Activated CD4-positive, alpha-beta T cell treated with anti-CD3 and anti-CD28 coated beads, Interleukin-2, amount 50 U/mL, for 16 hours (primary cell): ENCODE measurements at regions not wholly inside any gene's neighbourhood (a gene's known extent, or its start where the extent isn't known, plus 50 kb on each side); places are given as distances from the start of the nearest gene placed in this dataset.
"Not testable (repeated sequence)": the region's sequence is repeated elsewhere in the genome, so short reads cannot be mapped to it uniquely, and the experiment has no call there.

Experiments used
- DNase-seq: peaks from one replicate; pipeline ENCODE4 v3.0.0-alpha.2; 2020

GRCh38 chr17:20917610-20918306 lies 125.1 kb downstream of the USP22 start:
- DNase-seq = not testable (repeated sequence)

DNA sequence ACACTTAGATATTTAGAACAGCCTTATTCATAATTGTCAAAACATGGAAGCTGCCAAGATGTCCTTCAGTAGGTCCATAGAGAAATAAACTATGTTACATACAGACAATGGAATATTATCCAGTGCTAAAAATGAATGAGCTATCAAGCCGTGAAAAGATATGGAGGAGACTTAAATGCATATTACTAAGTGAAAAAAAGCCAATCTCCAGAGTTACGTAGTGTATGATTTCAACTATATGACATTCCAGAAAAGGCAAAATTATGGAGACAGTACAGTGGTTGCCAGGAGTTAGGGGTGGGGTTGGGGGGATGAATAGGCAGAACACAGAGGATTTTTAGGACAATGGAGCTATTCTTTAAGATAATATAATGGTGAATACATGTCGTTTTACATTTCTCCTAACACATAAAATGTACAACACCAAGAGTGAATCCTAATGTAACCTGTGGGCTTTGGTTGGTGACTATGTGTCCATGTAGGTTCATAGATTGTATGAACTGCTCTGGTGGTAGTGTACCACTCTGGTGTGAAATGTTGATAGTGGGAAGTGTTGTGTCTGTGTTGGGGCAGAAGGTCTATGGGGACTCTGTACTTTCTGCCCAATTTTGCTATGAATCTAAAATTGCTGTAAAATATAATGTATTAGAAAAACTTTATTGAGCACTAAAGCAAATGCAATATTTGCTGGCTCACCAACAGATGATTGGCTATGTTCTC lies 122.6 kb downstream of the USP22 start:
- DNase-seq = no peak

- no peak for DNase-seq
Observed at GRCh38 chr17:20920815-20921199, 122.0 kb downstream of the USP22 start.

- DNase-seq = no peak
Observed at GRCh38 chr17:20922128-20922670, 120.6 kb downstream of the USP22 start.

DNA sequence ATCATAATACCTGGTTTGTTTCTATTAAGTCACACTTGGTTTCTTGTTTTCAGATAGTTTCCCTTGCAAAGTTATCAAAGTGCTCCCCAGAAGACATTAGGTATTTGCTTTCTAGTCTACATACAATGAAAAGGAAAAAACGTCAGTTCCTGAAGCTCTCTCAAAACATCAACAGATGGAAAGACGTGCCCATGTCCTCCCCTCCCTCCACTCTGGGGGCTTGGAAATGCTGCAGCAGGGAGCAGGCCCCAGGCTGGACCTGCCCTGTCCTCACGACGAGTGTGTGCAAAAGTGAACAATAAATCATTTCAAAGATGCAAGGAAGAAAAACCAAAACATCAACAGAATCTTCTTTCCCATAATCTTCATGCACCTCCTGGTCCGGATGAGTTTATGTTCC lies 118.5 kb downstream of the USP22 start:
- DNase-seq = no peak

DNA sequence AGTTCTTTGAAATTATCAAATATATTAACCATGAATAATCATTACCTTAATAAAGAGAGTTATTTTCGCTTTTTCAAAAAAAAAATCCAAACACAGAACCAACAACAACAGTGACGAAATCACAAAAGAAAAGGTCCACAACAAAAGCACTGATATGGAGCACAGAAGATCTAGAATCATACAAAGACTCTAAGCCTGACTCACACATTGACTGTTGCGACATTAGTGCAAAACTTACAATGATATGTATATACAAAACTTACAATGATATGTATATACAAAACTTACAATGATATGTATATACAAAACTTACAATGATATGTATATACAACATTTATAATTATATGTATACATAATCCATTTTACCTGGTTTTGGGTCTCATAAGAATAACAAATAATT lies 117.7 kb downstream of the USP22 start:
- DNase-seq = no peak

DNA sequence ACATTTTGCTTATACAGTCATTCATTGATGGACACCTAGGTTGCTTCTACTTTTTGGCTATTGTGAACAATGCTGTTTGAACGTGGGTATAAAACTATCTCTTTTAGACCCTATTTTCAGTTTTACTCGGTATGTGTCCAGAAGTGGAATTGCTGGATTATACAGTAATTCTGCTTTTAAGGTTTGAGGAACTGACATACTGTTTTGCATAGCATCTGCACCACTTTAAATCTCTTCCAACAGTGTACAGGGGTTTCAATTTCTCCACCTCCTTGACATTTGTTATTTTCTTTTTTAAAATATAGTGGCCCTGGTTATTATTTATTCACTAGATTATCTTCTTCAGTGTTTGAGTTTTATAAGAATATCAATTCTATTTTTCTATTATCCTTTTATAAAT lies 116.9 kb downstream of the USP22 start:
- no peak for DNase-seq

DNA sequence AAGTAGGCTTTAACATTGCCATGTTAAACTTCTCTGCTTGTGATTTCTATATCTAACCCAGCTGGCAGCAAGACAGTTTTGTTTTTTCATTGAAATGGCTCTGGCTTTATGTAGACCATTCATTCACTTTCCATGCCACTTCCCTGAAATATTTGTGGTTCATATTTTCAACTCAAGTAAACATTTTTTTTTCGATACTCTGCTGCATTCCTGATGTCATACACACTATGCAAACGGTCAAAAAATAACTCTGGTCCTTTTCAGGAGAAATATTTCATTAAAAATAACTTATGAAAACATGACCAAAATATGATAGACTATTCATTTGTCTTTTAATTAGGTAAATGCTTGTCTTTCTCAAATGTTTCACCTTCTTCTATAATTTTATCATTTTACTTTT lies 116.3 kb downstream of the USP22 start:
- no peak for DNase-seq

GRCh38 chr17:20927308-20927977 lies 115.4 kb downstream of the USP22 start:
- DNase-seq = no peak

DNA sequence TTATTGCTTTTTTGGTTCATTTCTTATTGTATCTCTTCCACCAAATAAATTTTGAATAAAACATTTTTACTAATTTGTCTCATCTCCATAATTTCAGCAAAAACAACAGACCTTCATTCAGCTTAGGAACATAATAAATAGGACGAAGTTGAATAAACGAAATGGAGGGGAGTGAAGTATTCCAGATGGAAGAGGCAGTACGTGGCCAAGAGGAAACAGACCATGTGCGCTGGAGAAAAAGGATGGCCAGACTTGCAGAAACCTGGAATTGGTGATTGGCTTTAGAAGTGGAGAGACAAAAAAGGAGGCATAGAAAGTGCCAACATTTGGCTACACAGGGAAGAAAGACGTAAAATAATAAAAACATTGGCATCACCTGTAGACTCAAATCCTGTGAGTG lies 113.5 kb downstream of the USP22 start:
- no peak for DNase-seq

DNA sequence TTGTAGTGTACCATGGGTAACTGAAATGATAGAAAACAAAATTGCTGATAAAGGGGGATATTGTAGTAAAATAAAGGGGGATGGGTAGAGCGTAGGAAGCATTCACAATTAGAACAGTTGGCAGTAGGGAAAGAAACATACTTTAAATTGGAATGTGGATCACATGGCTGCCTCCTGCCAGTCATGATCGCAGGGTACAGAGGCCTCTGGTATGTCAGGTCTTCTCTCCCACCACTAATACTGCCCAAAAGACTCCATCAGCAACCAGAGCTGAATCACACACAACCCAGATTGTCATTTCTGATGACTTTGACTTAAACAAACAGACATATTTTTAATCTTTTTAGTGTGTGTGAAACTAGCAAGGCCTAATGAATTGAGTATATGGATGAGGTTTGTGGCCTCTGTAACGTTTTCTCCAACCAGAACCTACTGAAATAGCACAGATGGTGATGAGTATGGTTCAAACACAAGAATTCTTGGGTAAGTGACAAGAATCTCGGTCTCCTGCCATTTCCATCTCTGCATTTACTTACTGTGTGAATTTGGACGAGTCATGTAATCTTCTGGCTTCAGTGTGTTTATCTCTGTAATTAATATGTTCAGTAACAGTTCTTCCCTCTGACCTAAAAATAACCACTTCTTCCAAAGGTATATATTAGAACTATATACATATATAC lies 112.6 kb downstream of the USP22 start:
- DNase-seq = no peak

- DNase-seq = not testable (repeated sequence)
Observed at GRCh38 chr17:20933040-20933439, 109.8 kb downstream of the USP22 start.

DNA sequence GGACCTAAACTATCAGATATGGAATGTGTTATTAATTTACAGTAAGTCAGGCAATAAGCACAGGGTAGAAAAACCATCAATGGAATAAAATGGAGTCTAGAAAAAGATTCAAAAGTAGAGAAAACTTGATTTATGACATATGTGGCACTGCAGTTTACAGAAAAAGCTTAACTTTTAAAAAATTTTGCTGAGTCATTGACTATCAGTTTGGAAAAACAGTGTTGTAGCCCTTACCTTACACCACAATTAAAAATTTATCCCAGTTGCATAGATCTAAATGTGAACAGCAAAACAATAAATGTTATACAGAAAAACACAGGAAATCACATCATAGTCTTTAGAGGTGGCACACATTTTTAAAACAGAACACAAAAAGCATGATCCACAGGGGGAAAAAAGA lies 108.5 kb downstream of the USP22 start:
- no peak for DNase-seq

DNA sequence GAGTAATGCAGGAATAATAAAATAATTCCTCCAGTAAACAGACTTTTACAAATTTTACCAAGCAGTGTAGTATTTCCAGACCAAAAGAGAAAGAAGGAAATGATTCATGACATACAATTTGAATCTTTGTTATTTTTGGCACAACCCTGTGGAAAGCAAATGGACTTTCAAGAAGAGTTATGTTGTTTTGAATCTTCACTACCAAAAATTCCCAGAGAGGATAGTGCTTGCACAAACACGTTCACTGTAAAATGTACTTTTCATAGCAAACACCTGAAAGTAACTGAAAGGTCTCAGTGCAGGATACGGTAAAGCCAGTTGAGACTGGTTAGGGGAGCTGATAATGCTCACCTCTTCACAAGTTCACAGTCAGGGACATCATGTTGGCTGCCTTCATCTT lies 107.1 kb downstream of the USP22 start:
- no peak for DNase-seq

DNA sequence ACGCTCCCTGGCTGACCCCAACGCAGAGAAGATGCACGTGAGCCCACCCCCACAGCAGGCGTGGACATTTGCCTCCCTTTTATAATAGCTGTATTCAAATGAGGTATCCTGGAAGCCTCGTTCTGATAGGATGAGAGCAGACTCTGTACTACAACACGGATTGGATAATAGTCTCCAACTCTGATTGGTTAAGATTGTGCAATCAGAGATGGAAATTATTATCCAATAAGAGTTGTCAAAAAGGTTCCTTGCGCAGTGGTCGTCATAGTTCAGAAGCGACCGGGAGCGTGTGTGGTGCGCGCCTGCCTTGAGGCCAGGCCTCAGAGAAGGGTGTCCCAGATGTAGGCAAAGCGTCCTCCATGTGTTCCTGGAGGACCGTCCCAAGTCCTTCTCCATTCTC lies 104.6 kb downstream of the USP22 start:
- no peak for DNase-seq

- DNase-seq = no peak
Observed at GRCh38 chr17:20938988-20939615, 103.7 kb downstream of the USP22 start.

DNA sequence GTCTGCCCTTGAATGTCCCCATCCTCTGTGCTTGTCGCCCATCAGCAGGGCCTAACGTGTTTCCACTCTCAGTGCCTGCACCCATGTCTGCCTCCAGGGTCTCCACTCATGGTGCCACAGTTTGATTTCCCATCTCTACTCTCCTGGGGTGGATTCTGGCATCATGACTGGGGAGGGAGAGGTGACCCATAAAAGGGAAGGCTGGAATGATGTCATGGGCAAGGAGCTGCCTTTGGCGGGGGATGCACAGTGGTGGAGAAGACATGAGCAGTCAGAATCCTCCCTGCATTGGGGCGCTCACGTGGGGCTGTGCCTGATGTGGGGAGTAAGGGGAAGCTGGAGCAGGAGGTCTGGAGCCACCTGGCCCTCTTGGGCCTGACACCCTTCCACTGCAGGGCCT lies 100.9 kb downstream of the USP22 start:
- DNase-seq = no peak

- DNase-seq = peak; percentile 18
Observed at GRCh38 chr17:20944014-20944865, 98.6 kb downstream of the USP22 start.

DNA sequence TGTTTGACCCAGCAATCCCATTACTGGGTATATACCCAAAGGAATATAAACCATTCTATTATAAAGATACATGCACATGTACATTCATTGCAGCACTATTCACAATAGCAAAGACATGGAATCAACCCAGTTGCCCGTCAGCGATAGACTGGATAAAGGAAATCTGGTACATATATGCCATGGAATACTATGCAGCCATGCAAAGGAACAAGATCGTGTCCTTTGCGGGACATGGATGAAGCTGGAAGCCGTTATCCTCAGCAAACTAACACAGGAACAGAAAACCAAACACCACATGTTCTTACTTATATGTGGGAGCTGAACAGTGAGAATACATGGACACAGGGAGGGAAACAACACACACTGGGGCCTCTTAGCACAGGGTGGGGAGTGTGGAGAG lies 95.1 kb downstream of the USP22 start:
- not testable (repeated sequence) for DNase-seq

GRCh38 chr17:20948984-20949777 lies 93.6 kb downstream of the USP22 start:
- peak; percentile 44 for DNase-seq
